Tibial nerve (tissue), 4 donors: ENCODE measurements at regions not wholly inside any gene's neighbourhood (a gene's known extent, or its start where the extent isn't known, plus 50 kb on each side); places are given as distances from the start of the nearest gene placed in this dataset.

Experiments
- DNase-seq, 2 donors: peaks; one replicate each; pipeline ENCODE4 v3.0.0-alpha.2; 2019; ENCODE audit warnings: low spot score in 2 of 2
- H3K27ac ChIP-seq, 4 donors: fragments of 200-600 bp; sonication (generic) in 3 of 4; one replicate each; pipeline ENCODE4 v1.5.1; 2017 to 2019; ENCODE audit warnings: mild to moderate bottlenecking in 1 of 4
- H3K27me3 ChIP-seq, 2 donors: fragments of 200-600 bp; sonication (generic) in 1 of 2; one replicate each; pipeline versions ENCODE4 v1.5.1 to v1.6.0; 2017 to 2019
- H3K36me3 ChIP-seq, 3 donors: fragments of 200-600 bp; sonication (generic); one replicate each; pipeline ENCODE4 v1.5.1; 2018 to 2019
- H3K4me1 ChIP-seq, 4 donors: fragments of 200-600 bp; sonication (generic) in 3 of 4; one replicate each; pipeline ENCODE4 v1.5.1; 2017 to 2019
- H3K4me3 ChIP-seq, 4 donors: fragments of 200-600 bp; sonication (generic) in 3 of 4; one replicate each; pipeline ENCODE4 v1.5.1; 2017 to 2019; ENCODE audit warnings: mild to moderate bottlenecking in 1 of 4, moderate library complexity in 1 of 4
- H3K9me3 ChIP-seq, 4 donors: fragments of 200-600 bp; sonication (generic) in 3 of 4; one replicate each; pipeline ENCODE4 v1.5.1; 2017 to 2019
- EP300 ChIP-seq, 2 donors: sonication (generic); formaldehyde crosslinking; IDR thresholded peaks; one replicate each; pipeline ENCODE4 v1.6.1; 2017; ENCODE audit warnings: antibody characterized with exemption in 2 of 2, mild to moderate bottlenecking in 1 of 2
- POLR2A ChIP-seq, 2 donors: fragments of 450-650 bp; IDR thresholded peaks; one replicate each; pipeline ENCODE4 v1.6.1; 2017; ENCODE audit warnings: antibody characterized with exemption in 2 of 2, mild to moderate bottlenecking in 2 of 2, moderate library complexity in 2 of 2
- WGBS, 2 donors: methylation state at CpG; one replicate each; pipeline ENCODE4 v1.1.5; 2018; 5-methylcytosine and 5-hydroxymethylcytosine counted together
- TF ChIP-seq, protein P1 (sequence below), 5 experiments: fragments of 200-600 bp in 3 of 5; fragments of 450-650 bp in 2 of 5; sonication (generic) in 3 of 5; IDR thresholded peaks; one replicate each; pipeline ENCODE4 v1.5.1; 2016 to 2019; ENCODE audit warnings: antibody characterized with exemption in 5 of 5, mild to moderate bottlenecking in 3 of 5, moderate library complexity in 2 of 5

DNA sequence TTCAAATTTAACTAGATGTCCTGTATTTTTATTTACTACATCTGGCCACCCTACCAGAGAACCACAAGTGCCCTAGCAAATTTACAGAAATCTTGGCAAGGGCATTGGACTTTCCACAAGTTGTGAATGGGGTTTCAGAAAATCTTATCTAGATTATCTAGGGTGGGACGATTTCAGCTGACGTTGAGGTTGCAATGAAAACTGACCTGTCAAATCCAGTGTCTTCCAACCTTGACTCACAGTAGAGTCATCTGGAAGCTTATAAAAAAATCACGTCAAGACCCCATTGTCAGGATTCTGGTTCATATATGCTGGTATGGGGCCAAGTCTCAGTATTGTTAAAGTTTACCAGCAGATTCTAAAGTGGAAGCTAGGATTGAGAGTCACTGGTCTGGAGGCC, 109.6 kb upstream of the ACTBL2 start:
- DNase-seq = no peak
- Histone ChIP-seq H3K36me3 (no peaks in the 10 kb centered on the region), H3K4me1 (no peaks in the 10 kb centered on the region), H3K9me3 (no peaks in the 10 kb centered on the region), H3K27ac (no peak overlapping the region), H3K4me3 (no peak overlapping the region), H3K27me3 (no peaks in the 10 kb centered on the region)
- 82 to 93% methylated on average over 3 of the region's 3 CpGs for WGBS, 2 donors
- no peak for TF ChIP-seq POLR2A (IDR thresholded peaks at IDR 0.05)

DNA sequence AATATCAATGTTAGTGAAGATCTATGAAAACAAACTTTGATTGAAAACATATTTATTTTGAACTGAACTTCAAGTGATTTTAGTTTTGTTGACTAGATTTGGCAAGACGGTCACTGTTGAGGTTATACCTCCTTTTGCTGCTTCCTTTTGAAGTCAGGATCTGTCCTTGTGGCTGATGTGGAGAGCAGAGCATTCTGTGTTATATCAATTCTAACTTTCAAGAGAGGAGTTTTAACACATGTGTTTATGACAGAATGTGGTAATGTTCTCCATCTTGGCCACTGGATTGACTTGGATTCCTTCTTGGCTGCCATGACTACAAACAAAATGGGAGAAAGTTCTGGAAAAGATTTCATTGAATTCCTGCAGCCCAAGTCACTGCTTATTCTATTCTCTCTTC, 104.0 kb upstream of the ACTBL2 start:
- H3K27me3 ChIP-seq = no peaks in the 10 kb centered on the region
- H3K4me1 ChIP-seq = peaks cover 0 to 21% (median 0%) of the 10 kb centered on the region in 4 donors
- no peak overlapping the region for H3K4me3 ChIP-seq
- H3K9me3 ChIP-seq = no peaks in the 10 kb centered on the region
- H3K27ac ChIP-seq = no peak overlapping the region
- TF ChIP-seq EP300 (IDR thresholded peaks at IDR 0.05) (no peak), POLR2A (IDR thresholded peaks at IDR 0.05) (no peak)
- TF ChIP-seq, protein P1, sequence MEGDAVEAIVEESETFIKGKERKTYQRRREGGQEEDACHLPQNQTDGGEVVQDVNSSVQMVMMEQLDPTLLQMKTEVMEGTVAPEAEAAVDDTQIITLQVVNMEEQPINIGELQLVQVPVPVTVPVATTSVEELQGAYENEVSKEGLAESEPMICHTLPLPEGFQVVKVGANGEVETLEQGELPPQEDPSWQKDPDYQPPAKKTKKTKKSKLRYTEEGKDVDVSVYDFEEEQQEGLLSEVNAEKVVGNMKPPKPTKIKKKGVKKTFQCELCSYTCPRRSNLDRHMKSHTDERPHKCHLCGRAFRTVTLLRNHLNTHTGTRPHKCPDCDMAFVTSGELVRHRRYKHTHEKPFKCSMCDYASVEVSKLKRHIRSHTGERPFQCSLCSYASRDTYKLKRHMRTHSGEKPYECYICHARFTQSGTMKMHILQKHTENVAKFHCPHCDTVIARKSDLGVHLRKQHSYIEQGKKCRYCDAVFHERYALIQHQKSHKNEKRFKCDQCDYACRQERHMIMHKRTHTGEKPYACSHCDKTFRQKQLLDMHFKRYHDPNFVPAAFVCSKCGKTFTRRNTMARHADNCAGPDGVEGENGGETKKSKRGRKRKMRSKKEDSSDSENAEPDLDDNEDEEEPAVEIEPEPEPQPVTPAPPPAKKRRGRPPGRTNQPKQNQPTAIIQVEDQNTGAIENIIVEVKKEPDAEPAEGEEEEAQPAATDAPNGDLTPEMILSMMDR (IDR thresholded peaks at IDR 0.05) = no peak
- no peaks in the 10 kb centered on the region for H3K36me3 ChIP-seq
- 53 to 62% methylated on average over 1 of the region's 1 CpG for WGBS, 2 donors
- DNase-seq = no peak

DNA sequence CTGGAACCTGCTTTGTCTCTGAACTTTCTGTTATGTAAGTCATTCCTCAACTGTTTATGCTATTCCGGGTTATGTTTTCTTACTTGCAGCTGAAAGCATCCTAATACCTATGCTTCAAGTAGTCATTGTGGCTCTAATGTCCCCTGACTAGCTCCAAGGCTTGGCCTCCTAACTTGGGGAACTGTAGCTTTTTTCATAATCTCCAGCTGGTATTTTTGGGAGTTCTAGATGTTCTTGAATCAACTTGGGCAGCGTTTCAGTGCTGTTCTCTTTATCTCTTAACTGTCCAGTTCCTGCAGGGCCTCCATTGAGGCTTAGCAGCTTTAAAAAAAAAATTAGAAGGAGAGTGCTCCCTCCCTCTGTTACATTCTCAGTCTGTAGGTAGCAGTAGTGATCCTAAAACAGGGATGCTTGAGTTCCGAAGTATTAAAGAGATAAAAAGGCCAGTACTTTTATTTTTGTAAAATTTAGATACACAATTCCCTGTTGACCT, 100.0 kb upstream of the ACTBL2 start:
- 68 to 75% methylated on average over 3 of the region's 3 CpGs for WGBS, 2 donors
- TF ChIP-seq, protein P1 (IDR thresholded peaks at IDR 0.05) = no peak
- no peak for TF ChIP-seq EP300 (IDR thresholded peaks at IDR 0.05)
- TF ChIP-seq POLR2A (IDR thresholded peaks at IDR 0.05) = no peak
- peaks cover 0 to 30% (median 0%) of the 10 kb centered on the region in 4 donors for H3K4me1 ChIP-seq
- H3K27ac ChIP-seq = peak overlapping the region in 2 of 4 donors; percentile 73 to 89
- no peak overlapping the region for H3K4me3 ChIP-seq
- H3K9me3 ChIP-seq = no peaks in the 10 kb centered on the region
- no peak for DNase-seq
- H3K36me3 ChIP-seq = no peaks in the 10 kb centered on the region
- no peaks in the 10 kb centered on the region for H3K27me3 ChIP-seq

DNA sequence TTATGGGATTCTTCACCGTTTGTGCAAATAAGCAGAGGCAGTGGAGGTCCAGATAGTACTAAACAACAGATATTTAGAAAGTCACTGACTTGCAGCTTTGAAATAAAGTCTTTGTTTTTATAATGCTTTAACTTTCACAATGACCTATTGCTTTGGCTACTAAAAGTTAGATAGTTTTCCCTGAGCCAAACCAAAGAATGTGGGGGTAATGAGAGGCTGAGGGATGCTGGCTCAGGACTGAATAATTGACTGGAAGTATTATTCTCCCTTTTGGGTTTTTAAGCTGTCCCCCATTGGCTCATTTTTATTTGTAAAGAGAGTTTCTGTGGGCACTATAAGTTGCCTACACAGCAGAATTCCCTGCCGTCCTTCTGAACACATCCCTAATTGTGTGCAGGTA, 99.2 kb upstream of the ACTBL2 start:
- H3K27ac ChIP-seq = peak overlapping the region in 3 of 4 donors; percentile 51 to 89 (median 73)
- no peaks in the 10 kb centered on the region for H3K27me3 ChIP-seq
- H3K36me3 ChIP-seq = no peaks in the 10 kb centered on the region
- peaks cover 0 to 30% (median 0%) of the 10 kb centered on the region in 4 donors for H3K4me1 ChIP-seq
- no peaks in the 10 kb centered on the region for H3K9me3 ChIP-seq
- WGBS, 2 donors = 16 to 30% methylated on average over 2 of the region's 2 CpGs
- H3K4me3 ChIP-seq = no peak overlapping the region
- TF ChIP-seq EP300 (IDR thresholded peaks at IDR 0.05) (no peak), POLR2A (IDR thresholded peaks at IDR 0.05) (no peak)
- TF ChIP-seq, protein P1 (IDR thresholded peaks at IDR 0.05) = no peak
- DNase-seq = no peak

DNA sequence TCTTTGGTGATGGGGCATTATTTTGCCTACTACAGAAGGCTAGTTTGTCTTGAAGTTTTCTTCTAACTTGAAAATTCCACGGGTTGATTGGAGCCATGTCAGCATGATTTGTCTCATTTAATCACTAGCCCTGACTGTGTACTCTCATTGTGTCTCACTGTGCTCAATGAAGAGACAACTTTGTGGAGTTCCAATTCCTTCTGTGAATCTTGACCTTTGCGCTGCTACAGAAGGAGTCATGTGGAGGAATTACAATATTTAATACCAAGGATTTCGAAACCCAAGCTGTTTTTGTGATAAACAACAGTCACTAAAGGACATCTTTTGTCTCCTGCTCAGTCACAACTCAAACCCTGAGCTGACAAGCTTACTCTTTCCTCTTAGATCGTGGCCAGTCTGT, 98.6 kb upstream of the ACTBL2 start:
- WGBS, 2 donors = 48 to 50% methylated on average over 4 of the region's 4 CpGs

DNA sequence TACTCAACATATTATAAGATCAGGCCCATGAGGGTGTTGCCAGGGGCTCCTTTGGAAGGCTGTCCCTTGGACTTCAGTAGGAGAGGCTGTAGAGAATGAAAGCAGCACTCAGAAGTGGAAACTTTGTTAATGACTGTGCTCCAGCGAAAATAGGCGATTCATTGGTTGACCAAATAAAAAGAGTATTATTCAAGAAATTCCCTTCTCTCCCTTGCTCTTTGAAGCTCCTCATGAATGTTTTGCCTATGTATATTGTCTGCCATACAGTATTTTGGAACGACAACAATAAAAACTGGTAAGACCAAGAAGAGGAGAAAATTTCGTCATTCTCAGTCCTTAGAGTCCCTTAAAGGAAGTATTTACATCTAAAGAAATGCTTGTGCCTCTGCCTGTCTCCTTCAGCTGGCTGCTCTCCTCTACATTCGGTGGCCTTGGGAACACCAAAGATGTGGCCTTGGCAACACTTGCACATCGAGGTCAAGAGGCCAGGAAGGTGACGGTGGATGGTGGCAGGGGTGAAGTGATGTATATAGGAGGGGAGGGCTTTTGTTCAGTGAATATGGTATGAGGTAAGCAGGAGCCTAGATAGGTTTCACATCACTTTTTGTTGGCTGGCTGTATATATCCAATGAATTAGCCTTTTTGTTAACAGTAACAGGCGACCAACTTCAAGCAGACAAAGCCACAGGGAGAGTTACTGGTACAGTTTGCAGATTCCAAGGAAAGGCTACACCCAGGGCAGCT, 95.0 kb upstream of the ACTBL2 start:
- Histone ChIP-seq H3K4me1 (peaks cover 0 to 18% (median 0%) of the 10 kb centered on the region in 4 donors), H3K9me3 (no peaks in the 10 kb centered on the region), H3K27me3 (no peaks in the 10 kb centered on the region), H3K27ac (peak overlapping the region; percentile 41 to 86 (median 51)), H3K36me3 (no peaks in the 10 kb centered on the region), H3K4me3 (no peak overlapping the region)
- DNase-seq = no peak
- no peak for TF ChIP-seq POLR2A (IDR thresholded peaks at IDR 0.05)
- TF ChIP-seq, protein P1 (IDR thresholded peaks at IDR 0.05) = no peak
- no peak for TF ChIP-seq EP300 (IDR thresholded peaks at IDR 0.05)
- 59 to 62% methylated on average over 8 of the region's 8 CpGs for WGBS, 2 donors

More for the DNA sequence above, 98.6 kb upstream of the ACTBL2 start:
- TF ChIP-seq EP300 (IDR thresholded peaks at IDR 0.05) (peak in 1 of 2 donors; percentile 43), POLR2A (IDR thresholded peaks at IDR 0.05) (no peak)
- H3K36me3 ChIP-seq = no peaks in the 10 kb centered on the region
- no peaks in the 10 kb centered on the region for H3K27me3 ChIP-seq
- H3K27ac ChIP-seq = peak overlapping the region in 3 of 4 donors; percentile 51 to 89 (median 73)
- no peaks in the 10 kb centered on the region for H3K9me3 ChIP-seq
- H3K4me3 ChIP-seq = no peak overlapping the region
- DNase-seq = no peak
- H3K4me1 ChIP-seq = peaks cover 0 to 25% (median 0%) of the 10 kb centered on the region in 4 donors
